Mucosa of stomach (tissue), 1 donor: ENCODE measurements at regions not wholly inside any gene's neighbourhood (a gene's known extent, or its start where the extent isn't known, plus 50 kb on each side); places are given as distances from the start of the nearest gene placed in this dataset.
"Not testable (repeated sequence)": the region's sequence is repeated elsewhere in the genome, so short reads cannot be mapped to it uniquely, and the experiment has no call there.

Source experiments
- H3K27me3 ChIP-seq: one replicate; pipeline ENCODE4 v1.7.0; 2013; ENCODE audit warnings: mild to moderate bottlenecking, low read length; ENCODE audit not compliant: control insufficient read depth, insufficient read depth
- H3K36me3 ChIP-seq: one replicate; pipeline ENCODE4 v1.7.0; 2013; ENCODE audit warnings: low read length; ENCODE audit not compliant: control insufficient read depth, insufficient read depth
- H3K4me1 ChIP-seq: one replicate; pipeline ENCODE4 v1.7.0; 2013; ENCODE audit warnings: mild to moderate bottlenecking, low read length; ENCODE audit not compliant: control insufficient read depth, insufficient read depth
- H3K4me3 ChIP-seq: one replicate; pipeline ENCODE4 v1.7.0; 2013; ENCODE audit warnings: low read length
- H3K9ac ChIP-seq: one replicate; pipeline ENCODE4 v1.7.0; 2013; ENCODE audit warnings: mild to moderate bottlenecking, low read length, moderate library complexity
- H3K9me3 ChIP-seq: one replicate; pipeline ENCODE4 v1.7.0; 2013; ENCODE audit warnings: mild to moderate bottlenecking, low read length, moderate library complexity; ENCODE audit not compliant: control insufficient read depth
- donor health status: Pancreatic carcinoma.

- Histone ChIP-seq H3K27me3 (no peaks in the 10 kb centered on the region), H3K9me3 (no peaks in the 10 kb centered on the region), H3K9ac (peak overlapping the region; percentile 42), H3K36me3 (no peaks in the 10 kb centered on the region), H3K4me3 (no peak overlapping the region), H3K4me1 (peaks cover 44% of the 10 kb centered on the region)
Measured at GRCh38 chr6:11318835-11319813, 86.7 kb upstream of the NEDD9 start.

- Histone ChIP-seq H3K4me3 (no peak overlapping the region), H3K4me1 (peaks cover 44% of the 10 kb centered on the region), H3K9ac (peak overlapping the region; percentile 42)
Measured at GRCh38 chr6:11317885-11318771, 85.7 kb upstream of the NEDD9 start.

GRCh38 chr6:11315743-11316437 is 83.4 kb upstream of the NEDD9 start:
- Histone ChIP-seq H3K9ac (no peak overlapping the region), H3K4me3 (no peak overlapping the region), H3K9me3 (no peaks in the 10 kb centered on the region), H3K36me3 (no peaks in the 10 kb centered on the region), H3K4me1 (peaks cover 36% of the 10 kb centered on the region), H3K27me3 (no peaks in the 10 kb centered on the region)

More at GRCh38 chr6:11317885-11318771, 85.7 kb upstream of the NEDD9 start:
- no peaks in the 10 kb centered on the region for H3K36me3 ChIP-seq
- H3K27me3 ChIP-seq, result no peaks in the 10 kb centered on the region
- H3K9me3 ChIP-seq, result no peaks in the 10 kb centered on the region

DNA sequence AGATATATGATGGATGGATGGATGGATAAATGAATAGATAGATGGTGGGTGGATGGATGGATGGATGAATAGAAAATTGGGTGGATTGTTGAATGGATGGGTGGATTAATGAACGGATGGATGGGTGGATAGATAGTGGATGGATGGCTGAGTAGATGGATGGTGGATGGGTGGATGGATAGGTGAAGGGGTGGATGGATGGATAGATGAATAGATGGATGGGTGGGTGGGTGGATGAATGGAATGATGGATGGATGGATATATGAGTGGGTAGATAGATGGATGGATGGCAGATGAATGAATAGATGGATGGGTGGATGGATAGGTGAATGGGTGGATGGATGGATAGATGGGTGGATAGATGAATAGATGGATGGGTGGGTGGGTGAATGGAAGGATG is 80.7 kb upstream of the NEDD9 start:
- H3K36me3 ChIP-seq, result no peaks in the 10 kb centered on the region
- no peak overlapping the region for H3K9ac ChIP-seq
- no peaks in the 10 kb centered on the region for H3K27me3 ChIP-seq
- H3K9me3 ChIP-seq, result no peaks in the 10 kb centered on the region
- no peak overlapping the region for H3K4me3 ChIP-seq
- H3K4me1 ChIP-seq, result peaks cover 24% of the 10 kb centered on the region

- Histone ChIP-seq H3K4me3 (no peak overlapping the region), H3K9me3 (no peaks in the 10 kb centered on the region), H3K27me3 (no peaks in the 10 kb centered on the region), H3K4me1 (peaks cover 15% of the 10 kb centered on the region), H3K9ac (no peak overlapping the region), H3K36me3 (no peaks in the 10 kb centered on the region)
Measured at GRCh38 chr6:11311970-11312369, 79.5 kb upstream of the NEDD9 start.

DNA sequence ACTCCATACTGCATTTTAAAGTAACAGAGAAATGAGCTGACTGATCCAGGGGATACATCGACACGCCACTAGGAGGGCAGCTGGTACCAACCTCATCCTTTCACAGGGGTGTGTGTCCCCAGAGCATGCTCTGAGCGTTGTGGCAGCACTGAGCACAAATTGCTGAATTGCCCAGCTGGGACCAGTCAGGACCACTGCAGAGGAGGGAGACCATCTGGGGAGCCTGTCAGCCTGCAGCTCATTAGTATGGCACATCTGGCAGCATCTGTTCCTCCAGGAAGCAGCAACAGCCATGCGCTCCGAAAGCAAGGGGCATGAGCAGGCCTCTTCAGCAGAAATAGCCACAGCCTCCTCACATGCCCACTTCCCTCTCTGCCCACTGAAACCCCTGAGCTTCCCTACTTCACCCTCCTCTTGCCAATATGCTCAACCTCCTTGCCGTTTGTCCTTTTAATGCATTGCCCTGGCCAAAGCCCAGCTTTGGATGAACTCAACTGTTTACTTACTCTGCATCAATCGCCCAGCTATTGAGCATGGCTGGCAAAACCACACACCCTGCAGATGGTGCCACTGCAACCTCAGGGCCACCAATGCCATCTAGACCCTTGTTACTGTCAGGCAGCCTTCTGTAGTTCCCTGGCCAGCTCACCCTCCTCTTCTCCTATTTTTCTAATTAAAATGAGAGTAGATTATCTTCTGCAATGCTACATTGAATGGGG is 77.6 kb upstream of the NEDD9 start:
- Histone ChIP-seq H3K27me3 (no peaks in the 10 kb centered on the region), H3K4me3 (no peak overlapping the region), H3K9me3 (no peaks in the 10 kb centered on the region), H3K9ac (no peak overlapping the region), H3K4me1 (peaks cover under 1% of the 10 kb centered on the region), H3K36me3 (no peaks in the 10 kb centered on the region)

DNA sequence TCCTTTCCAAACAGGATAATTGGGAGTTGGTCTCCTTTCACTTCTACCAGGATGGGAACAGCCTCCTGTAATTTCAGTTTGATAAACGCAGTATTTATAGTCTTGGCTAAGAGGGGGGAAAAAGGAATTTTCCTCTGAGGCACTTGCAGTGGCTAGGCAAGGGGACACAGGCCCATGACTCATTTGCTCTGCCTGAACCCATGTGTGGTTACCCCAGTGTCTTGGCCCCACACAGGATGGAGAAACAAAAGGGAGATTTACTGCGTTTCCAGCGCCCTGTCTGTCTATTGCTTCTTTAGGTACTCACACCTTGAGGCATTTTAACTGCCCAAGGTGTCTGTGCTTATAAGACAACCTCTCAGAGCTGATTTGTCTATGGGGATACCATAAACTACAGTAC is 74.8 kb upstream of the NEDD9 start:
- H3K9me3 ChIP-seq, result no peaks in the 10 kb centered on the region
- H3K9ac ChIP-seq, result no peak overlapping the region
- H3K4me1 ChIP-seq, result no peaks in the 10 kb centered on the region
- H3K36me3 ChIP-seq, result no peaks in the 10 kb centered on the region
- no peak overlapping the region for H3K4me3 ChIP-seq
- no peaks in the 10 kb centered on the region for H3K27me3 ChIP-seq

GRCh38 chr6:11304946-11305345 is 72.5 kb upstream of the NEDD9 start:
- Histone ChIP-seq H3K27me3 (no peaks in the 10 kb centered on the region), H3K9me3 (no peaks in the 10 kb centered on the region), H3K9ac (no peak overlapping the region), H3K4me3 (no peak overlapping the region), H3K36me3 (no peaks in the 10 kb centered on the region), H3K4me1 (no peaks in the 10 kb centered on the region)

- H3K9ac ChIP-seq, H3K4me3 ChIP-seq, H3K27me3 ChIP-seq, H3K36me3 ChIP-seq, H3K9me3 ChIP-seq: not testable (repeated sequence)
- peaks cover 20% of the 10 kb centered on the region for H3K4me1 ChIP-seq
Measured at GRCh38 chr6:11299876-11300428, 67.5 kb upstream of the NEDD9 start.

GRCh38 chr6:11299421-11299784 is 66.9 kb upstream of the NEDD9 start:
- H3K9me3 ChIP-seq, H3K9ac ChIP-seq, H3K36me3 ChIP-seq, H3K27me3 ChIP-seq, H3K4me3 ChIP-seq: not testable (repeated sequence)
- peaks cover 20% of the 10 kb centered on the region for H3K4me1 ChIP-seq
